Tibial artery (tissue), 4 donors: ENCODE measurements at regions not wholly inside any gene's neighbourhood (a gene's known extent, or its start where the extent isn't known, plus 50 kb on each side); places are given as distances from the start of the nearest gene placed in this dataset.

Source experiments
- DNase-seq, 2 donors: peaks; one replicate each; pipeline ENCODE4 v3.0.0-alpha.2; 2019
- H3K27ac ChIP-seq, 2 donors: fragments of 200-600 bp; sonication (generic) in 1 of 2; 1 replicate in 1 of 2; 2 replicates in 1 of 2; pipeline ENCODE4 v1.5.1; 2018 to 2019; ENCODE audit warnings: mild to moderate bottlenecking in 1 of 2
- H3K27me3 ChIP-seq, 2 donors: fragments of 200-600 bp; sonication (generic) in 1 of 2; one replicate each; pipeline versions ENCODE4 v1.5.1 to v1.6.0; 2016 to 2019
- H3K36me3 ChIP-seq, 3 donors: fragments of 200-600 bp; sonication (generic) in 2 of 3; one replicate each; pipeline ENCODE4 v1.5.1; 2016 to 2019; ENCODE audit warnings: mild to moderate bottlenecking in 2 of 3
- H3K4me1 ChIP-seq, 4 donors: fragments of 200-600 bp; sonication (generic) in 2 of 4; 1 replicate in 3 of 4; 2 replicates in 1 of 4; pipeline ENCODE4 v1.5.1; 2016 to 2019
- H3K4me3 ChIP-seq, 2 donors: fragments of 200-600 bp; sonication (generic) in 1 of 2; 1 replicate in 1 of 2; 2 replicates in 1 of 2; pipeline ENCODE4 v1.5.1; 2018 to 2019; ENCODE audit warnings: mild to moderate bottlenecking in 2 of 2
- H3K9me3 ChIP-seq, 3 donors: fragments of 200-600 bp; sonication (generic) in 1 of 3; one replicate each; pipeline ENCODE4 v1.5.1; 2016 to 2019
- CTCF ChIP-seq, 2 experiments: fragments of 200-600 bp in 1 of 2; fragments of 450-650 bp in 1 of 2; IDR thresholded peaks; one replicate each; pipeline ENCODE4 v1.5.1; 2017 to 2019; ENCODE audit warnings: antibody characterized with exemption in 2 of 2, mild to moderate bottlenecking in 1 of 2, moderate library complexity in 1 of 2
- intact Hi-C: fragments of 100-400 bp; cut with DNase I; formaldehyde crosslinking; loops from one replicate; pipeline ENCODE4 v1.15.0; 2023; ENCODE audit warnings: low total_unique reads

GRCh38 chr2:121160366-121160765 lies 124.6 kb downstream of the TFCP2L1 start:
- DNase-seq = no peak
- intact Hi-C loops = no loop called here
- Histone ChIP-seq H3K4me1 (no peaks in the 10 kb centered on the region), H3K27me3 (no peaks in the 10 kb centered on the region), H3K4me3 (no peak overlapping the region), H3K9me3 (peaks cover 0 to 26% (median 15%) of the 10 kb centered on the region in 3 donors), H3K36me3 (no peaks in the 10 kb centered on the region), H3K27ac (no peak overlapping the region)
- no peak for TF ChIP-seq CTCF (IDR thresholded peaks at IDR 0.05)

GRCh38 chr2:121161272-121161671 lies 123.7 kb downstream of the TFCP2L1 start:
- intact Hi-C loops = no loop called here
- Histone ChIP-seq H3K27ac (no peak overlapping the region), H3K9me3 (peaks cover 0 to 26% (median 15%) of the 10 kb centered on the region in 3 donors), H3K27me3 (no peaks in the 10 kb centered on the region), H3K4me1 (no peaks in the 10 kb centered on the region), H3K4me3 (no peak overlapping the region), H3K36me3 (no peaks in the 10 kb centered on the region)
- DNase-seq = no peak
- TF ChIP-seq CTCF (IDR thresholded peaks at IDR 0.05) = no peak

- Histone ChIP-seq H3K27me3 (no peaks in the 10 kb centered on the region), H3K9me3 (peaks cover 0 to 15% (median 3%) of the 10 kb centered on the region in 3 donors), H3K27ac (no peak overlapping the region), H3K36me3 (no peaks in the 10 kb centered on the region), H3K4me3 (no peak overlapping the region), H3K4me1 (no peaks in the 10 kb centered on the region)
- DNase-seq = no peak
- TF ChIP-seq CTCF (IDR thresholded peaks at IDR 0.05) = no peak
- intact Hi-C loops = no loop called here
Observed at GRCh38 chr2:121162893-121163292, 122.1 kb downstream of the TFCP2L1 start.

- Histone ChIP-seq H3K27ac (no peak overlapping the region), H3K4me1 (no peaks in the 10 kb centered on the region), H3K36me3 (no peaks in the 10 kb centered on the region), H3K27me3 (no peaks in the 10 kb centered on the region), H3K4me3 (no peak overlapping the region), H3K9me3 (peaks cover 0 to 9% (median 2%) of the 10 kb centered on the region in 3 donors)
- no peak for DNase-seq
- TF ChIP-seq CTCF (IDR thresholded peaks at IDR 0.05) = no peak
- intact Hi-C loops = no loop called here
Observed at GRCh38 chr2:121164042-121164441, 121.0 kb downstream of the TFCP2L1 start.

- TF ChIP-seq CTCF (IDR thresholded peaks at IDR 0.05) = no peak
- intact Hi-C loops = no loop called here
- Histone ChIP-seq H3K27me3 (no peaks in the 10 kb centered on the region), H3K9me3 (peaks cover 0 to 9% (median 2%) of the 10 kb centered on the region in 3 donors), H3K27ac (no peak overlapping the region), H3K4me1 (no peaks in the 10 kb centered on the region), H3K36me3 (no peaks in the 10 kb centered on the region), H3K4me3 (no peak overlapping the region)
- DNase-seq = no peak
Observed at GRCh38 chr2:121165038-121165542, 119.9 kb downstream of the TFCP2L1 start.
